ENCODE measurements at regions not wholly inside any gene's neighbourhood (a gene's known extent, or its start where the extent isn't known, plus 50 kb on each side); places are given as distances from the start of the nearest gene placed in this dataset.

- Histone ChIP-seq H3K27me3 (replicated peaks; ENCODE audit: insufficient read depth, low read depth, low read length, poor library complexity) (no peaks in the 10 kb centered on the region), H3K9me3 (ENCODE audit: low read depth, low read length, poor library complexity, severe bottlenecking) (no peaks in the 10 kb centered on the region), H3K27ac (ENCODE audit: low read depth, low read length, poor library complexity, severe bottlenecking) (no peak overlapping the region), H3K36me3 (ENCODE audit: insufficient read depth, low read length, poor library complexity, severe bottlenecking) (no peaks in the 10 kb centered on the region), H3K4me3 (ENCODE audit: low read depth, low read length, poor library complexity, severe bottlenecking) (no peak overlapping the region), H3K4me1 (ENCODE audit: insufficient read depth, low read length, poor library complexity, severe bottlenecking) (no peaks in the 10 kb centered on the region)
- DNase-seq (ENCODE audit: low spot score): no peak
- CTCF ChIA-PET: no interaction called here
- POLR2A ChIA-PET (ENCODE audit: low non-redundant PET): no interaction called here
- intact Hi-C loops (cut with micrococcal nuclease; ENCODE audit: unreplicated experiment): no loop called here
- no TSS peak for BruUV-seq (replicated peaks)
- TF ChIP-seq, protein P1, sequence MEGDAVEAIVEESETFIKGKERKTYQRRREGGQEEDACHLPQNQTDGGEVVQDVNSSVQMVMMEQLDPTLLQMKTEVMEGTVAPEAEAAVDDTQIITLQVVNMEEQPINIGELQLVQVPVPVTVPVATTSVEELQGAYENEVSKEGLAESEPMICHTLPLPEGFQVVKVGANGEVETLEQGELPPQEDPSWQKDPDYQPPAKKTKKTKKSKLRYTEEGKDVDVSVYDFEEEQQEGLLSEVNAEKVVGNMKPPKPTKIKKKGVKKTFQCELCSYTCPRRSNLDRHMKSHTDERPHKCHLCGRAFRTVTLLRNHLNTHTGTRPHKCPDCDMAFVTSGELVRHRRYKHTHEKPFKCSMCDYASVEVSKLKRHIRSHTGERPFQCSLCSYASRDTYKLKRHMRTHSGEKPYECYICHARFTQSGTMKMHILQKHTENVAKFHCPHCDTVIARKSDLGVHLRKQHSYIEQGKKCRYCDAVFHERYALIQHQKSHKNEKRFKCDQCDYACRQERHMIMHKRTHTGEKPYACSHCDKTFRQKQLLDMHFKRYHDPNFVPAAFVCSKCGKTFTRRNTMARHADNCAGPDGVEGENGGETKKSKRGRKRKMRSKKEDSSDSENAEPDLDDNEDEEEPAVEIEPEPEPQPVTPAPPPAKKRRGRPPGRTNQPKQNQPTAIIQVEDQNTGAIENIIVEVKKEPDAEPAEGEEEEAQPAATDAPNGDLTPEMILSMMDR (conservative IDR thresholded peaks at IDR 0.05; ENCODE audit: low read depth, low read length): no peak
- TF ChIP-seq EZH2 (IDR thresholded peaks at IDR 0.05; ENCODE audit: borderline replicate concordance, low read depth, low read length, poor library complexity, severe bottlenecking): no peak
Observed at GRCh38 chr11:95499516-95500135, 268.6 kb upstream of the SESN3 start.

DNA sequence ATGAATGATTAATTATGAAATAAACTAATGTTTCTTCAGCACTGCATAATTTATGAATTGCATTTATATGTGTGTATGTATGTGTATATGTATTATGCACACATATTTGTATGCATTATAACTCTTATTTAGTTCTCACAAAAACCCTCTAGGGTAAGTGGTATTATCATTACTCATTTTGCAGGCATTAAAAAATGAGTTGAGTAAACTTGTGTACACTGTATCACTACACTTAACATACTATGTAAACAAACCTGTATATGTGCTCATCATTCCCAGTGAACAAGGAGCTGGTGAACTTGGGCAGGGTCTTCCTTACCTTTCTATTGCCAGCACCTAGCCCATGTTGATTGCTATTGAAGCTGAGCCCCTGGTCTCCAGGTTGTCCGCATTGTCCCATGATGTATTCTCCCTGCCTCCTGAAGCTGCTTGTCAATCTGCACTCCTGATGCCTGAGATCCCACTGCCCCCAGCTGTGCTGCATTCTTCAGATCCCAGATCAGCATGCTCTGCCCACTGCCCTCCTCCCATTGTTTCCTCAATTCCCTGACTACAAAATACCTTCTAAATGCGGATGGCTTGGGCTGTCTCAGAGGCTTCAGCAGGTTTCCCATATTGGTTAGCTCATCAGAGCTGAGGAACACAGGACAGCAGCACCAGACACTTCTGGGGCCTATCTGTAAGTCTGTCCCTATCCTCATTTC lies 267.9 kb upstream of the SESN3 start:
- no peak overlapping the region for H3K4me3 ChIP-seq (ENCODE audit: low read depth, low read length, poor library complexity, severe bottlenecking)
- CTCF ChIA-PET: no interaction called here
- DNase-seq (ENCODE audit: low spot score): no peak
- intact Hi-C loops (cut with micrococcal nuclease; ENCODE audit: unreplicated experiment): no loop called here
- no peaks in the 10 kb centered on the region for H3K9me3 ChIP-seq (ENCODE audit: low read depth, low read length, poor library complexity, severe bottlenecking)
- BruUV-seq (replicated peaks): no TSS peak
- no peaks in the 10 kb centered on the region for H3K27me3 ChIP-seq (replicated peaks; ENCODE audit: insufficient read depth, low read depth, low read length, poor library complexity)
- H3K27ac ChIP-seq (ENCODE audit: low read depth, low read length, poor library complexity, severe bottlenecking): no peak overlapping the region
- no peaks in the 10 kb centered on the region for H3K36me3 ChIP-seq (ENCODE audit: insufficient read depth, low read length, poor library complexity, severe bottlenecking)
- POLR2A ChIA-PET (ENCODE audit: low non-redundant PET): no interaction called here
- TF ChIP-seq, protein P1 (conservative IDR thresholded peaks at IDR 0.05; ENCODE audit: low read depth, low read length): no peak
- TF ChIP-seq EZH2 (IDR thresholded peaks at IDR 0.05; ENCODE audit: borderline replicate concordance, low read depth, low read length, poor library complexity, severe bottlenecking): no peak
- no peaks in the 10 kb centered on the region for H3K4me1 ChIP-seq (ENCODE audit: insufficient read depth, low read length, poor library complexity, severe bottlenecking)

- BruUV-seq (replicated peaks): no TSS peak
- H3K4me3 ChIP-seq (ENCODE audit: low read depth, low read length, poor library complexity, severe bottlenecking): no peak overlapping the region
- H3K4me1 ChIP-seq (ENCODE audit: insufficient read depth, low read length, poor library complexity, severe bottlenecking): no peaks in the 10 kb centered on the region
- no peaks in the 10 kb centered on the region for H3K9me3 ChIP-seq (ENCODE audit: low read depth, low read length, poor library complexity, severe bottlenecking)
- no peaks in the 10 kb centered on the region for H3K27me3 ChIP-seq (replicated peaks; ENCODE audit: insufficient read depth, low read depth, low read length, poor library complexity)
- no peak overlapping the region for H3K27ac ChIP-seq (ENCODE audit: low read depth, low read length, poor library complexity, severe bottlenecking)
- TF ChIP-seq, protein P1 (conservative IDR thresholded peaks at IDR 0.05; ENCODE audit: low read depth, low read length): no peak
- no peak for TF ChIP-seq EZH2 (IDR thresholded peaks at IDR 0.05; ENCODE audit: borderline replicate concordance, low read depth, low read length, poor library complexity, severe bottlenecking)
- no peaks in the 10 kb centered on the region for H3K36me3 ChIP-seq (ENCODE audit: insufficient read depth, low read length, poor library complexity, severe bottlenecking)
- ChIA-PET CTCF (no interaction called here), POLR2A (ENCODE audit: low non-redundant PET) (no interaction called here)
- intact Hi-C loops (cut with micrococcal nuclease; ENCODE audit: unreplicated experiment): no loop called here
- no peak for DNase-seq (ENCODE audit: low spot score)
Observed at GRCh38 chr11:95496901-95497300, 265.9 kb upstream of the SESN3 start.

Data from A673 (cell line).